ENCODE measurements at regions not wholly inside any gene's neighbourhood (a gene's known extent, or its start where the extent isn't known, plus 50 kb on each side); places are given as distances from the start of the nearest gene placed in this dataset.

DNA sequence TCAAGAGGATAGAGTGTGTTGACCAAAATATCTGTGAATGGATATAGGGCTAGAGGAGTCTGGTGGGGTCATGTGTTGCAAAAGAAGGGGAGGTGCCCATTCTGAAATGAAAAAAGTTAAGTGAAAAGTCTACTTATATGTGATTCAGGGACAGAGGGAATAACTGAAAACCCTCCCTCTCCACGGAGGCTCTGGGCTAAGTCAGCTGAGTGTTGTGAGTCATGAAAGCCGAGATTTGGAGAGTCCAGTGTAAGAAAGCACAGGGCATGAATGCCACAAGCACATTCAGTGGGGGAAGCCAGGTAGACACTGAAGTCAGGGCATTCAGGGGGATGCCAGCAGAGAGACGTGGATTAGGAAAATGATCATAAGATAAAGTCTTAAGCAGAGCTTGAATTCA, 871.9 kb downstream of the TSN start:
- Histone ChIP-seq H3K23ac (ENCODE audit: insufficient read length) (no peak overlapping the region), H3K79me2 (ENCODE audit: control insufficient read depth in 1 of 2, insufficient read depth in 2 of 2, low read length in 2 of 2) (no peaks in the 10 kb centered on the region), H3K56ac (replicated peaks; ENCODE audit: insufficient read length, low read depth, low read length) (no peak overlapping the region), H3K27me3 (replicated peaks in 1 of 4; ENCODE audit: control insufficient read depth in 3 of 4, extremely low read depth in 1 of 4, insufficient read depth in 3 of 4, low read length in 3 of 4) (no peaks in the 10 kb centered on the region), H3K79me1 (ENCODE audit: low read depth, low read length) (no peaks in the 10 kb centered on the region), H2AK5ac (ENCODE audit: low read depth, low read length) (no peak overlapping the region), H2BK5ac (ENCODE audit: low read depth, low read length) (no peak overlapping the region), H4K5ac (ENCODE audit: insufficient read length, low read depth, low read length) (no peak overlapping the region), H2BK120ac (replicated peaks; ENCODE audit: low read depth, low read length) (no peak overlapping the region), H2BK15ac (ENCODE audit: low read length) (no peak overlapping the region), H3K4me2 (ENCODE audit: insufficient read depth in 1 of 2, low read depth in 2 of 2, low read length in 2 of 2) (no peak overlapping the region), H4K91ac (replicated peaks; ENCODE audit: insufficient read length, low read length) (no peak overlapping the region), H3K23me2 (ENCODE audit: low read depth, low read length) (no peaks in the 10 kb centered on the region), H4K20me1 (replicated peaks in 1 of 2; ENCODE audit: control insufficient read depth in 1 of 2, insufficient read depth in 2 of 2, low read length in 2 of 2) (no peaks in the 10 kb centered on the region), H2AFZ (ENCODE audit: low read length) (no peak overlapping the region), H2BK20ac (ENCODE audit: low read length) (no peak overlapping the region), H3K9ac (replicated peaks in 1 of 4; ENCODE audit: extremely low read depth in 1 of 4, low read depth in 3 of 4, low read length in 3 of 4) (no peak overlapping the region), H3K18ac (ENCODE audit: extremely low read depth, low read length) (no peak overlapping the region), H3K9me3 (ENCODE audit: insufficient read depth in 2 of 2, low read depth in 1 of 2, low read length in 1 of 2) (no peaks in the 10 kb centered on the region), H3K4me1 (replicated peaks in 1 of 4; ENCODE audit: control insufficient read depth in 3 of 4, insufficient read depth in 4 of 4, low read length in 3 of 4) (peaks cover 0 to 4% (median 0%) of the 10 kb centered on the region in 4 experiments; a peak in 1 of 7 replicates), H4K8ac (ENCODE audit: extremely low read depth, insufficient read depth, low read length) (no peak overlapping the region), H3K36me3 (ENCODE audit: control insufficient read depth in 2 of 4, insufficient read depth in 4 of 4, low read length in 3 of 4) (no peaks in the 10 kb centered on the region; a peak in 1 of 8 replicates), H3K4ac (replicated peaks; ENCODE audit: insufficient read length, low read depth, low read length) (no peak overlapping the region), H3K14ac (ENCODE audit: insufficient read length) (no peak overlapping the region), H3K4me3 (ENCODE audit: extremely low read depth in 1 of 4, insufficient read depth in 2 of 4, low read depth in 3 of 4, low read length in 4 of 4) (no peak overlapping the region), H3K27ac (ENCODE audit: low read depth, low read length) (no peak overlapping the region), H2BK12ac (ENCODE audit: low read depth, low read length) (no peak overlapping the region)
- TF ChIP-seq CBX8 (IDR thresholded peaks at IDR 0.05; ENCODE audit: borderline replicate concordance, low read depth, low read length) (no peak), EGR1 (IDR thresholded peaks at IDR 0.05; ENCODE audit: borderline replicate concordance, low read depth, low read length) (no peak), ASH2L (IDR thresholded peaks at IDR 0.05; ENCODE audit: low read length) (no peak), TEAD4 (IDR thresholded peaks at IDR 0.05; ENCODE audit: low read depth, low read length) (no peak), SRF (IDR thresholded peaks at IDR 0.05; ENCODE audit: low read depth, low read length) (no peak), YY1 (IDR thresholded peaks at IDR 0.05; ENCODE audit: low read depth, low read length) (no peak), RXRA (IDR thresholded peaks at IDR 0.05; ENCODE audit: insufficient read depth, low read depth, low read length) (no peak), TAF1 (IDR thresholded peaks at IDR 0.05; ENCODE audit: low read depth, low read length) (no peak), SUZ12 (IDR thresholded peaks at IDR 0.05; ENCODE audit: low read length) (no peak), SP1 (IDR thresholded peaks at IDR 0.05; ENCODE audit: low read depth, low read length) (no peak), EP300 (IDR thresholded peaks at IDR 0.05; ENCODE audit: borderline replicate concordance in 1 of 2, low read depth in 2 of 2, low read length in 2 of 2) (no peak), RNF2 (IDR thresholded peaks at IDR 0.05; ENCODE audit: borderline replicate concordance, low read depth, low read length, missing control alignments, poor library complexity, severe bottlenecking) (no peak), CREB1 (IDR thresholded peaks at IDR 0.05) (no peak), MAFK (IDR thresholded peaks at IDR 0.05; ENCODE audit: low read depth, low read length) (no peak), KDM1A (IDR thresholded peaks at IDR 0.05; ENCODE audit: borderline replicate concordance, low read length) (no peak)
- TF ChIP-seq, protein P1, sequence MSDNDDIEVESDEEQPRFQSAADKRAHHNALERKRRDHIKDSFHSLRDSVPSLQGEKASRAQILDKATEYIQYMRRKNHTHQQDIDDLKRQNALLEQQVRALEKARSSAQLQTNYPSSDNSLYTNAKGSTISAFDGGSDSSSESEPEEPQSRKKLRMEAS (IDR thresholded peaks at IDR 0.05) = no peak
- CTCF ChIA-PET (ENCODE audit: partially characterized antibody) = interaction anchor here (0.8 to 1.7 kb wide), 3 partner anchors 12 to 96 kb away, joined by 3 to 4 read pairs (median 4); no protein-coding TSS in a partner anchor
- POLR2A ChIA-PET (ENCODE audit: partially characterized antibody) = no interaction called here
- WGBS, 2 experiments (ENCODE audit: extremely low coverage in 1 of 2, insufficient coverage in 1 of 2, insufficient read length in 1 of 2, insufficient replicate concordance in 2 of 2, low coverage in 1 of 2, low lambda C conversion rate in 2 of 2, missing lambda C conversion rate in 1 of 2) = 64% methylated on average over 3 of the region's 3 CpGs; no CpG with 5 or more reads in 1 of the 2 experiments
- FAIRE-seq (no peak), DNase-seq (ENCODE audit: low read depth in 1 of 2, low spot score in 2 of 2) (no peak)
